A673 (cell line): ENCODE measurements at regions not wholly inside any gene's neighbourhood (a gene's known extent, or its start where the extent isn't known, plus 50 kb on each side); places are given as distances from the start of the nearest gene placed in this dataset.

Experiments used
- BruUV-seq: library from RNA; stranded (reverse); fragments of 400-500 nt; replicated peaks from 2 replicates; lab custom pipeline; 2021; lab: Mats Ljungman, UMichigan
- CTCF ChIA-PET: fragments of 300-600 bp; sonication (Branson Sonifier 250); formaldehyde crosslinking; loops from one replicate; lab custom pipeline; 2022; ENCODE audit warnings: antibody characterized with exemption; lab: Charles Lee
- POLR2A ChIA-PET: fragments of 300-600 bp; sonication (Branson Sonifier 250); formaldehyde crosslinking; loops from one replicate; lab custom pipeline; 2022; ENCODE audit warnings: antibody characterized with exemption; ENCODE audit not compliant: low non-redundant PET; lab: Charles Lee
- DNase-seq: peaks from one replicate; pipeline ENCODE4 v3.0.0-alpha.2; 2015; ENCODE audit warnings: low spot score
- H3K27ac ChIP-seq: fragments of 200-600 bp; sonication (generic); 2 replicates; pipeline ENCODE4 v1.5.1; 2016; ENCODE audit warnings: mixed run types, low read depth, mild to moderate bottlenecking, mixed read lengths, antibody characterized with exemption, low read length; ENCODE audit not compliant: poor library complexity, severe bottlenecking
- H3K27me3 ChIP-seq: fragments of 200-600 bp; sonication (generic); replicated peaks from 2 replicates; pipeline ENCODE4 v1.6.1; 2017; ENCODE audit warnings: mixed run types, low read depth, mild to moderate bottlenecking, mixed read lengths, antibody characterized with exemption, low read length; ENCODE audit not compliant: insufficient read depth, poor library complexity
- H3K36me3 ChIP-seq: fragments of 200-600 bp; sonication (generic); 2 replicates; pipeline ENCODE4 v1.6.1; 2016; ENCODE audit warnings: mixed run types, mild to moderate bottlenecking, mixed read lengths, antibody characterized with exemption, low read length; ENCODE audit not compliant: insufficient read depth, poor library complexity, severe bottlenecking
- H3K4me1 ChIP-seq: fragments of 200-600 bp; sonication (generic); 2 replicates; pipeline ENCODE4 v1.6.1; 2017; ENCODE audit warnings: mixed run types, mild to moderate bottlenecking, mixed read lengths, antibody characterized with exemption, low read length; ENCODE audit not compliant: insufficient read depth, poor library complexity, severe bottlenecking
- H3K4me3 ChIP-seq: fragments of 200-600 bp; sonication (generic); 2 replicates; pipeline ENCODE4 v1.5.1; 2016; ENCODE audit warnings: low read depth, mixed run types, mild to moderate bottlenecking, mixed read lengths, low read length; ENCODE audit not compliant: poor library complexity, severe bottlenecking
- H3K9me3 ChIP-seq: fragments of 200-600 bp; sonication (generic); 2 replicates; pipeline ENCODE4 v1.6.1; 2016; ENCODE audit warnings: mixed run types, low read depth, mild to moderate bottlenecking, mixed read lengths, antibody characterized with exemption, low read length; ENCODE audit not compliant: poor library complexity, severe bottlenecking
- CTCF ChIP-seq: fragments of 300-800, 200-600 bp; sonication (generic); conservative IDR thresholded peaks from 2 replicates; pipeline ENCODE4 v1.5.1; 2017; ENCODE audit warnings: low read depth, mild to moderate bottlenecking, antibody characterized with exemption, low read length, moderate library complexity, mixed read lengths
- EZH2 ChIP-seq: fragments of 200-600 bp; sonication (generic); IDR thresholded peaks from 2 replicates; pipeline ENCODE4 v1.6.1; 2017; ENCODE audit warnings: borderline replicate concordance, low read depth, mild to moderate bottlenecking, mixed read lengths, antibody characterized with exemption, low read length; ENCODE audit not compliant: poor library complexity, severe bottlenecking
- intact Hi-C: fragments of 100-400 bp; cut with micrococcal nuclease; formaldehyde crosslinking; loops from one replicate; pipeline ENCODE4 v1.10.0; 2022; ENCODE audit not compliant: unreplicated experiment

- ChIA-PET CTCF (no interaction called here), POLR2A (no interaction called here)
- intact Hi-C loops = no loop called here
- DNase-seq = no peak
- Histone ChIP-seq H3K27ac (no peak overlapping the region), H3K9me3 (no peaks in the 10 kb centered on the region), H3K36me3 (no peaks in the 10 kb centered on the region), H3K4me3 (no peak overlapping the region), H3K4me1 (no peaks in the 10 kb centered on the region), H3K27me3 (peaks cover 48% of the 10 kb centered on the region)
- TF ChIP-seq EZH2 (no peak), CTCF (no peak)
- BruUV-seq = no TSS peak
Measured at GRCh38 chr16:86080131-86080875, 181.3 kb downstream of the IRF8 start.

GRCh38 chr16:86080982-86081381 lies 182.0 kb downstream of the IRF8 start:
- Histone ChIP-seq H3K27me3 (peaks cover 48% of the 10 kb centered on the region), H3K9me3 (no peaks in the 10 kb centered on the region), H3K4me3 (no peak overlapping the region), H3K36me3 (no peaks in the 10 kb centered on the region), H3K27ac (no peak overlapping the region), H3K4me1 (no peaks in the 10 kb centered on the region)
- DNase-seq = no peak
- intact Hi-C loops = no loop called here
- ChIA-PET POLR2A (no interaction called here), CTCF (no interaction called here)
- BruUV-seq = no TSS peak
- TF ChIP-seq CTCF (no peak), EZH2 (no peak)

GRCh38 chr16:86082418-86083030 lies 183.6 kb downstream of the IRF8 start:
- BruUV-seq = no TSS peak
- ChIA-PET POLR2A (interaction anchor here (0.6 kb wide), 1 partner anchor 100 kb away, joined by 4 read pairs; no protein-coding TSS in a partner anchor), CTCF (no interaction called here)
- Histone ChIP-seq H3K27ac (no peak overlapping the region), H3K9me3 (no peaks in the 10 kb centered on the region), H3K4me1 (no peaks in the 10 kb centered on the region), H3K4me3 (no peak overlapping the region), H3K27me3 (peaks cover 43% of the 10 kb centered on the region), H3K36me3 (no peaks in the 10 kb centered on the region)
- no peak for DNase-seq
- no peak for TF ChIP-seq EZH2
- no peak for TF ChIP-seq CTCF
- intact Hi-C loops = no loop called here
